ENCODE measurements at regions not wholly inside any gene's neighbourhood (a gene's known extent, or its start where the extent isn't known, plus 50 kb on each side); places are given as distances from the start of the nearest gene placed in this dataset.
"Not testable (repeated sequence)": the region's sequence is repeated elsewhere in the genome, so short reads cannot be mapped to it uniquely, and the experiment has no call there.

DNA sequence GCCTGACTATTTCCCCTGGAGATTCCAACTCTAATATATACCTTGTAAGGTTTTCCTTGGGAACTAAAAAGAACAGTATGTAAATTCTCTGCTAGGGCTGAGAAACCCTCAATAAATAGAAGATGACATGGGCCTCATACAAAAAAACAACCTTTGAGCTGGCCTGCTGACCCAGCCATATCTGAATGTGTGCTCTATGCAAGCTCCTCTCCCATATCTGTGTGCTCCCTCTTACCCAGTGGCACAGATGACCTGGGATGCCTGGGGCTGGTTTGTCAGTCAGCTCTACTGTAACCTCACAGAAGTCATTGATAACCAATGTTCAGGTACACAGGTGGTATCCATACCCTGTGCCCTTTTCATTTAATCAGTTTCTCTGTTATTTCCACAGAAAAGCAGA is 329.2 kb downstream of the SEC16B start:
- DNase-seq, result no peak

DNA sequence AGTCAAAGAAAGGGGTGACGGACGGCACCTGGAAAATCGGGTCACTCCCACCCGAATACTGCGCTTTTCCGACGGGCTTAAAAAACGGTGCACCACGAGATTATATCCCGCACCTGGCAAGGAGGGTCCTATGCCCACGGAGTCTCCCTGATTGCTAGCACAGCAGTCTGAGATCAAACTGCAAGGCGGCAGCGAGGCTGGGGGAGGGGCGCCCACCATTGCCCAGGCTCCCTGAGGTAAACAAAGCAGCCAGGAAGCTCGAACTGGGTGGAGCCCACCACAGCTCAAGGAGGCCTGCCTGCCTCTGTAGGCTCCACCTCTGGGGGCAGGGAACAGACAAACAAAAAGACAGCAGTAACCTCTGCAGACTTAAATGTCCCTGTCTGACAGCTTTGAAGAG is 335.7 kb downstream of the SEC16B start:
- not testable (repeated sequence) for DNase-seq

DNA sequence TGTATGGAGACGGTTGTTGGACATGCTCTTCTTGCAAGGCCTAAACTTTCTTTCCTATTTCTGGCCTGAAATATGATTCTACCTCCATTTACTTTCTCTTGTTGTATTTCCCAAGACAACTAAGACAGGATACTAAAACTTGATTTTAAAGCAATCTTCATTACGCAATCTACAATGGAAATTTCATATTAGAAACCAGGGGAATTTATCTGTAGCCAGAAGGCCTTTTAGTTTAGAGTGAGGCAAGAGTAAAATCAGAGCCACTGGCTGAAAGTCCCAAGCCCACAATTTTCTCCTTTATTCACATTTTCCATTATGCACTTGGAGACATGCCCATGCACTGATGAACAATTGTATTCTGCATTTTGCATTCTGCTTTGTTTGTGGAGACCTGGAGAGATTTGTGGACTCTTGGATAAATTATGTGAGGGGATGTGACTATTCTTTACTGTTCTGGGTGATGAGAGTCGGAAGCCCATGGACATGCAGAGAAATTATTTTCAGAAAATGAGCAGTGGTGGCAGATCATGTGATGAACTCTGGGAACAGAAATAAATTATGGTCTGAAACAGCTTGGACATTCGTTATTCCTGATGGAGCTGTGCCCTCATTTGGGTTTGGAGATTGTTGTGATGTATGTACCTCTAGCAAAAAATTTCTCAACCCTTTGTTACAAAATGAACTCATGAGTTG is 336.8 kb downstream of the SEC16B start:
- DNase-seq, result no peak

DNA sequence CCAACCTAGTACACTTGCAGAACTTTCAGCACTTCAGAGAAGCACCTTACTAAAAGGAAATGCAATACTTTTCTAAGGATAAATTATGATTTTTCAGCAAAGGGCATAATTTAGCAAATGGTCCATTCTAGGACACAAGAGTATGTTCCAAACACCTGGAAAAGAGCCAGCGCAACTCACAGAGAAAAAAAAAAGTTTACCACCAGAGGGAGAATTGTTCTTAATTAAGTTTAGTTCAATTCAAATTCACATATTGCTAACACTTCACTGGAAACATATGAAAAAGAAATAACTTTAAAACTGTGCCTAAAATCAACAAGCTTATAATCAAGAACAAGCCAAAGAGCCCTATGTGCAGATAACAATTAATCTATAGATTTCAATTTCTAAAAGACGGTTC is 338.1 kb downstream of the SEC16B start:
- DNase-seq, result no peak

DNA sequence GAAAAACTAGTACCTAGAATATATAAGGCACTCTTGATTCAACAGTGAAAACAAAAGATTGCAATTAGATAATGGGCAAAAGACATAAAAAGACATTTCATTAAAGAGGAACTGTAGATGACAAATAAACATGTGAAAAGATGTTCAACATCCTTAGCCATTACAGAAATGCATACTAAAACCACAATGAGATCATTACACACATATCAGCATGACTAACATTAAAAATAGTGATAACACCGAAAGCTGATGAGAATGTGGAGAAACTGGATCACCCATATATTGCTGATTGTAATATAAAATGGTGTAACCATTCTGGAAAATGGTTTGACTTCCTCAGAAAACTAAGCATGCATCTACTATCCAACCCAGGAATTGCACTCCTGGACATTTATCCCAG is 340.3 kb downstream of the SEC16B start:
- no peak for DNase-seq

DNA sequence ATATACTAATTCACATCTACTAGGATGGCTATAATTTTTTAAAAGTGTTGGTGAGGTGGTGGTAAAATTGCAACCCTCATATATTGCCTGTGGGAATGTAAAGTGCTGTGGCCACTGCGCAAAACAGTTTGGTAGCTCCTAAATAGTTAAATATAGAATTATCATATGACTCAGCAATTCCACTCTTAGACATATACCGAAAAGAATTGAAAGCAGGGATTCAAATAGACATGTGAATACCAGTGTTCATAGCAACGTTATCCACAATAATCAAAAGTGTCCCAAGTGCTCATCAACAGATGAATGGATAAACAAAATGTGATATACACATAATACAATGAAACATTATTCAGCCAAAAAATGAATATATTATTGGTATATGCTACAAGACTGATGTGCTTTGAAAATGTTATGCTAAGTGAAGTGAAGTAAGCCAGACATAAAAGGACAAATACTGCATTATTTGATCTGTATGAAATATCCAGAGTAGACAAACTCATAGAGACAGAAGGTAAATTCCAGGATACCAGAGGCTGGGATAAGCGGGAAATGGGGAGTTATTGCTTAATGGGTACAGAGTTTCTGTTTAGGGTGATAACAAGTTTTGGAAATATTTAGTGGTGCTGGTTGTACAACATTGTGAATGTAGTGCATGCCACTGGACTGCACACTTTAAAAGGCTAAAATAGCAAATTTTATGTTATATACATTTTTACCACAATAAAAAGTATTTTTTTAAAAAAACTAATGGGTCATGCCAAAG is 342.5 kb downstream of the SEC16B start:
- DNase-seq, result no peak

DNA sequence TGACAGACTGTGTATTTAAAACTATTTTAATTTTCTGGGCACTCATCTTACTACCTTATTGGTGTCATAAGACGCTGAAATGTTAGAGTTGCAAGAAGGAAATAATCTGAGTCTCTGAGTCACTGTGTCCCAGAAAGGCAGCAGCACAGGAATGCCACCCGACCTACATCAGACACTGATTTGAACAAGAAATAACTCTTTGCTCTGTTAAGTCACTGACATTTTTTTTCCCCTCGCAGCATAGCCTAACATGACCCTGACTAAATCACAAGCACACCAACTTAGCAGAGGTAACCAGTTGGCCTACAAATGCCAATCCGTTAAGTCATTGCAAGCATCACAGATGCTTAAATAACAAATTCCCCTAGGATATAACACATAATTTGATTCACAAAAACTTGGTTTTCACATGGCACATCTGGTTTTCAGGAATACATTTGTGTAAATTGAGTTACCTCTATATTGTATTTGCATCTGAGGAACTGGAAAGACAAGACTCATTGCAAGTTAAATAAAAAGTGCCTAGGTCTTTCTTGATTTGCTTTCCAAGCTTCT is 349.1 kb downstream of the SEC16B start:
- no peak for DNase-seq

DNA sequence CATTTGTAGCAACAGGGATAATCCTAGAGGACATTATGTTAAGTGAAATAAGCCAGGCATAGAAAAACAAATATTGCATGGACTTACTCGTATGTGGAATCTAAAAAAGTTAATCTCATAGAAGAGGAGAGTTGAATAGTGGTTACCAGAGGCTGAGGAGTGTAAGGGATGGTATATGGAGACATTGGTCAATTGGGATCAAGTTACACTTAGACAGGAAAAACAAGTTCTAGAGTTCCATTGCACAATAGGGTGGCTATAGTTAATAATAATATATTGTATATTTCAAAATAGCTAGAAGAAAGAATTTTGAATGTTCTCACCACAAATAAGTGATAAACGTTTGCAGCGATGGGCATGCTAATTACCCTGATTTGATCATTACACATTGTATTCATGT is 354.6 kb downstream of the SEC16B start:
- no peak for DNase-seq

DNA sequence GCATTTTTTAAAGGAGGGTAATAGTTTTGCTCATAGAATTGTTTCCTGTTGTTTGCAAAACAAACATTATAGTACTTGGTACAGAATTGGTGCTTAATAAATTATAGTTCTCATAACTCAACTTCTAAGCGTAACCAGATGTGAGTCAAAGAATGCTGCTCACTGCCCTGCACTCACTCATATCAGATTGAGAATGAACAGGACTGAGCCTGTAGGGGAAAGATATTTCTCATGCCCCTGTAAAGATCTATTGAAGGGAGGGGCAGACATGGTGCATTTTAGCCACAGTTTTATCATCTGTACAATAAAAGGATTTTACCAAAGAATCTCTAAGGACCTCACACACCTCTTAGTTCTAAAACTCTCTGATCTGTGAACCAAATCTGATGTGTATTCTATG is 358.5 kb downstream of the SEC16B start:
- no peak for DNase-seq

DNA sequence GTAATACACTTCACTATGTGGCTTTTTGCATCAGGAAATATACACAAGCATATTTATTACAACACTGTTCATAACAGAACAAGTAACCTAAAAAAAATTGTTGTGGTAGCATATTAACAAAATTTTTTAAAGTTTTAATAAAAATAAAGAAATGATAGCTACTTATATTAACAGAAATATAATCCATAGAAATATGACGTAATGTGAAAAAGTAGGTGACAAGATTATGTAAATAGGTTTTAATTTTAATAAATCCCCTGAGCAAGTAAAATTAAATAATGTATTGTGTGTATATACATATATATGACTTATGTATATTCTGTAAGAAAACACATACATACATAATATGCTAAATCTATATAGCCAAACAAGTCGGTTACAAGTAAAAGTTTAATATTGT is 359.9 kb downstream of the SEC16B start:
- no peak for DNase-seq

DNA sequence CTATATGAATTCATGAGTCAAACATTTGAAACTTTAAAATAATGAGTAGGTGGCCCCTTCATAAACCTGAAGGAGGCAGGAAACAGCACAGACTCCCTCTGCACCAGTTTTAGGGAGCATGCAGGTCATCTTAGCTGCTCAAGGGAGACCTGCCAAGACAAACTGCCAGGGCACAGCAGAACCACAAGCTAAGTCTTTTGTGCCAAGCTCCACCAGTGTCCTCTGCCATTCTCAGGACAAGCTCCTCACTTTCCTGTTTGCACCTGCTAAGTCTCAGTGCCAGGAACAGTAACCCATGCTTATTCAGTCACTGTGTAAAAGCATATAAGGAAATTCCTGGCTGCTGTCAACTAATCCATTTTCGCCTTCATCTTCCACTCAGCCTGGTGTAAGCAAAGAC is 368.9 kb downstream of the SEC16B start:
- no peak for DNase-seq

DNA sequence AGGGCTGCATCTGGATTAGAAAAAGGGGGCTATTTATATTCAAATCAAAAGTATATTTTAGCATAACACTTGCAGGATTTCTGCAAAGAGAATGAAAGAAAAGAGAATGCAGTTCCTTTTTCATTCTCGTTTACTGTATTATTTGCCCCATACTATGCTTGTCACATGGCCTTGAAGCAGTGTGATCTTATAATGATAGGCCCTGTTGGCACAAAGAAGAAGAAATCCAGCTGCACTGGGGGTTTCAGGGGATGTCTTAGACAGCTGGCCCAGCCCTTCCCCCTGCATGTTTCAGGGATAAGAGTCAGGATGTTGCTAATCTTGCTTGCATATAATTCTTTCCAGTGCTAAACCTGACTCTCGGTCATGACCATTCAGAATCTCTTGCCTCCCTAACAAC is 369.5 kb downstream of the SEC16B start:
- no peak for DNase-seq

DNA sequence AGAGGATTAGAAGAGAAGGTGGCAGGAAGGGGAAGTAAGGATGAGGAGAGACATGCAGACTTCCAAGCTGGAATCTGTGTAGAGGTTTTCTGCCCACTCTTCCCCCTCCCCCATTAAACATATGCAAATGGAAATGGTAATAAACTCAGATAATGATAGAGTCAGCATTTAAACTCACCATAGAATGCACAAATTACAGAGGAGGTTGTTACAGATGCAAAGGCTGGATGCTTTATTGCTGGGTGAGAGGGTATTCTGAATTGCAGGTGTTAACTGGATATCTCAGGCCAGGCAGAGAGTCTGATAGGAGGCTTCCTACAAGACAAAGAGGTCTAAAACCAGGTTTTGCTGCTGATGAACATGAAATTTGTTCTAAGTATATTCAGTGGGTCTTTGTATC is 372.5 kb downstream of the SEC16B start:
- no peak for DNase-seq

DNA sequence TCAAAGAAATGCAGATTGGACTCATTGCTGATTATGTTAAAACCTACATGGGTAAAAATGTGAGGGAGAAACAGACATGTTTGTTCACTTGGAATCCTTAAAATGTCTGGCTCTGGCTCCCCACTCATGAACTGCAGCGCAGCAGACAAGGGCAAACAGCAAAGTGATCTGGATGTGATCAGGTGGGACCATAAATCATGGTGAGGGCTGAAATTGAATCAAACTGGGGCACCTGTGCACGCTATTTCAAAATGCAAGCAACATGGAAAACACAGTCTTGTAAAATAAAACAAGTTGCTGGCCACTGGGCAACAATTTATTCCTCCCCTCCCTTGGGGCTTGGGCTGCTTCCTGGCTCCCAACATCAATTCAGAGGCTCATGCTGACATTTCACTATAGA is 373.4 kb downstream of the SEC16B start:
- no peak for DNase-seq

DNA sequence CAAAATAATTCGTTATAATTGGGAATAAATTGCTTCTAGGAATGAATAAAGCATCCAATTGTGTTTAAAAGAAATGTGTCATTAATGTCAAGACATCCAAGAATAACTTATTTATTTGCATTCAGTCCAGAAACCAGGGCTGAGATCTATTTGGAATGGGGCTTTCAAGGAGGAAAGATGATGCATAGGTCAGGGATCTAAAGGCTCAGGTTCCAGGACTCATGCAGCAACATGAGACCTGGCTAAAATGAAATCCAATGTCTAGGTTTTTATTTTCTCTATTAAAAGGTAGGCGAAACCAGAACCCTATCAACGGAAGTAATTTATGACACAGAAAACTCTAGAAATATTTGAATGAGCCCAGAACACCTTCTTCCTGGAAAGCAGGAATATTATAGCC is 376.8 kb downstream of the SEC16B start:
- no peak for DNase-seq

DNA sequence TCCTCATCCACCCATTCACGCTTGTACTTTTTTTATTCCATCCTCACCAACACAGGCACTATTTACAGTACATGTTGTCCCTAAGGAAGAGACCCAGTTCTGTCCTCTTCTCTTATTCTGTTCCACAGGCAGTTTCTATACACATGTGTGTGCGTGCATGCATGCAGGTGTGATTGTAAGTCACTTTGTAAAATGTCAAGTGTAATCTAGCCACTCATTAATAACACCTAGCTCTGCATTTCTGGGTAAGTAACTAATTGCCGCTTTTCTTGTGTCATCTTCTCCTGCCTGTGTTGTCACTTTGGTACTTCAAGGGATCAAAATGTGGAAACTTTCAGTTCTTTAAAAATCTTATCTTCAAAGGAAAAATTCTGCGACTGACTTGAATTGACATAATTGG is 377.2 kb downstream of the SEC16B start:
- DNase-seq, result no peak

DNA sequence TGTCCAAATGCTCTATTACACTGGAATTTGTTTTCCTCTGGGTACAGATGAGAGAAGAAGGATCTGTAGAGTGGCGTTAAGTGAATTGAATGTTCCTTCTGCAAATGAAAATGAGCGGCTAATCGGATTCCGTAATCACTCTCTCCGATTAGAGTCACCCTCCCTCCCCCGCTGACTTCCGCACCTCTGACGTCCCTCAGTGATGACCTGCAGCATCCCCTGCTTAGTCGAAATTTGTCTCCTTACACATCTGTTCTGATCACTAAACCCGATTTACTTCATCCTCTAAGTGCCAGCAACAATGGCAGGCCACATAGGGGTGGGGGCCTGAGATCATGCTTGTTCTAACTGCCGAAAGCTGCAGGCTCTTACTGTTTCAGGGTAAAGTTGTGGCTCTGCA is 378.7 kb downstream of the SEC16B start:
- no peak for DNase-seq

DNA sequence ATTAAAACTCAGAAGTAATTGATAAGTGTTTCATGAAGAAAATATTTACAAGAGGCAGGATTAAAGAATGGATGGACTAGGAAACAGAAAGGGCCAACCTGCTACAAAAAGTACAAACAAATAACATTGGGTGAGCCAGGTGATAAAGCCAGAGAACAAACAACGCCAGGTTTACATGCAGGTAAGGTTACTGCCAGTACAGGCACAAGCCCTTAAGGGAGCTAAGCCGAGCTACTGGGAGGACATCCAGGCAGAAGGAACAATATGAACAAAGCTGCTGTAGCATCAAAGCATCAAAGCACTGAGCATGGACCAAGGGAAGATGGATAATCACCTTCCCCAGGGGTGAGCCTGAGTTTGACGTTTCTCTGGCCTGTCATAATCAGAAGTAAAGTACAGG is 380.7 kb downstream of the SEC16B start:
- no peak for DNase-seq

DNA sequence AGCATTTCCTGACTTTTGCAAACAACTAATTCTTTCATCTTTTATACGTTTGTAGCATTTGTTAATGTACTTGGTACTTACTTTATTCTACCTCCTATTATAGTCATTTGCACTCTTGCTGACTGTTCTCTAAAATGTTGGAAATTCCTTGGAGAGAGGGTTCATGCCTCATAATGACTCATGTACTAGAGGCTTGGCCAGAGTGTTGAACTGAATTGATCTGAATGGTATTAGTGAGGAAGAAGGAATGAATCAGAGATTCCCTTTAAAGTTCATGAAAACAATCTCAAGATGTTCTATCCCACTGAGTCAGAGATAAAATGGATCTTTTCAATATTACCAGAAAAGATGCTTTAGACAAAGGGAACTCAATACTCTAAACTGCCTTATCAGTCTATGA is 383.4 kb downstream of the SEC16B start:
- DNase-seq, result no peak

DNA sequence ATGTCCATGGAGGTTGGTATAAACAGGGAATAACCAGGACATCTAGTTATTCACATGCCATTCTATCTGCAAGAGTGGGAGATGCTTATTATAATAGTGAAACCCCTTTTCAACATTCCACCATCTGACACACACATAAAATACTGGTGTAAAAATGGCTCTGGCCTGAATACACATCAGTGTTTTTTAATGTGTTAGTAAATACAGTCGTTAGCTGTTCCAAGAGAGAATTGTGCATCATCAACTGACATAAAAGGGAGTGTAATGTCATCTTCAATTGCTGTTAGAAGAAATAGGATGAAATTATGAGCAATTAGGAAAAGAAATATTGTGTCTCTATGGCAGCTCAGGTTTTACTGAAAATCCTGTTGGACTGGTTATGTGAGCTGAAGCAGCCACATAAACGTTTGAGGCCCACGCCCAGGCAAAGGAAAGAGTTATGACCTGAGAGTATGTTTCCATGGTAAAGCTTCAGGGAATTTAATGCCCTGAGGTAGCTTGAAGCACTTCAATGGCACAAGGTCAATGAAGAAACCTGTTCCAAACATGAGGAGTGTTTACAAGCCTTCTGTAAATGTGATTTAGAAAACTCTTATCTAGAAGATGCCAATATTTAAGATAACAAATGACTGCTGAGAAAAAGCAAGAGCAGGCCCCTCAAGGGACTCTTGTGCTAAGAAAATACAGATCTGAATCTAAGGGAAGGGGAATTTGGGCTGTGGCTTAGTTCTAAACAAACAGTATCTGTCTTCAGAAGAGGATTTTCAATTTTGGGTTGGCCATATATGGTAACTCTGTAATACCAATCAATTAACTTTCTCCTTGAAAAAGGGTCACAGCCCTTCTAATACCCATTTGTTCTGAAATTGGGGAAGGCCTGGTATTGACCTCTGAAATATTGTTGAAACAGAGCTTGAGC is 384.3 kb downstream of the SEC16B start:
- DNase-seq, result no peak

DNA sequence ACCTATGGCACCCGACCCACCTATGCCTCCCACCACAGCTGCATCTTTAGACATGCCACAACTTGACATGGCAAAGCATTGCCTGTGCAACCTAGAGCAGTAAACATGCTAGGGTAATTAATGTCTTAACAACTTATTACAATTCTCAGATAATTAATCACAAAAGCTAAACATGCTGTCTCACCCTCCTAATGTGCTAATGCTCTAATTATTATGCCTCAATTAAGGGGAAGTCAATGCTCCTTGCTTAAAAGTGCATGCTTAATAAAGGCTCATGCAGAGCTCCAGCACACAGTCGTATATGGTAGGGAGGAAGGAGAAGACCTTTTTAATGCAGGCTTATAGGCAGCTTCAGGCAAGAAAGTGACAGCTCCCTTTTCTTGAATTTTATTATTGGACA is 396.0 kb downstream of the SEC16B start:
- no peak for DNase-seq

DNA sequence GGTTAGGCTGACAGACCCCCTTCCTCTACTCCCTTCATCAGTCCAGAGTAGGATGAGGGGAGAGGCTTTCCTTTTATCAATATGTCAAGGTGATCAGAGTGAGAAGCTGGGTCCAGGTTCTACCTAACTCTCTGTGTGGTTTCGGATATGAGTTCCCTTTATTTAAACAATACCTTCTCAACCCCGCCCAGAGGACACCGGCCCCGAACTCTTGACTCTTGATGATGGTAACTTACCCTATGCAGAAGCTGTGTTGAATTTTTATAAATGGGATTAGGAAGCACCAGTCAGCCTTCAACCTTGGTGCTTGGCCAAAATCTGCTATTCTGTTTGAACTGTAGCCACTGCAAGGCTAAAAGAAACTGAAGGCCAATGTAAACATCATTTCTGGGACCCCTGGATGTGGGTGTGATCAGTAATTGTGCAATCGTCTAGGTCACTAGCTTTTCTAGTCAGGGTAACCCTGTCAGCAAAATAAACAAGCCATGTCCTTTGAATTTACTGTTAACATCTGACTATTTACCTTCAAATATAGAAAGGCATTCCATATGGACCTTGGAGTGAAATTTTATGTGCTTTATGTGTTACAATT is 398.3 kb downstream of the SEC16B start:
- no peak for DNase-seq
